Naive B cell (primary cell): ENCODE measurements at regions not wholly inside any gene's neighbourhood (a gene's known extent, or its start where the extent isn't known, plus 50 kb on each side); places are given as distances from the start of the nearest gene placed in this dataset.

Experiments used
- ATAC-seq, 2 donors: fragments of 150-1000 bp; cut with Tn5 transposase; 2 replicates each; pipeline ENCODE4 v1.10.0; 2021; ENCODE audit warnings: low read depth in 2 of 2, mild to moderate bottlenecking in 2 of 2, moderate library complexity in 2 of 2
- DNase-seq: peaks from one replicate; pipeline ENCODE4 v3.0.0; 2022
- H3K27ac Mint-ChIP-seq, 6 donors: one replicate each; pipeline ENCODE4 v1.8.0; 2020 to 2022; ENCODE audit warnings: mild to moderate bottlenecking in 6 of 6, mixed read lengths in 6 of 6, moderate library complexity in 5 of 6, inconsistent platforms in 2 of 6
- H3K27me3 Mint-ChIP-seq, 3 donors: one replicate each; pipeline ENCODE4 v1.8.0; 2021 to 2022; ENCODE audit warnings: mixed read lengths in 3 of 3, mild to moderate bottlenecking in 1 of 3
- H3K36me3 Mint-ChIP-seq, 2 donors: one replicate each; pipeline ENCODE4 v1.8.0; 2020 to 2022; ENCODE audit warnings: mixed read lengths in 2 of 2, inconsistent platforms in 1 of 2, mild to moderate bottlenecking in 1 of 2
- H3K4me1 Mint-ChIP-seq, 3 donors: one replicate each; pipeline ENCODE4 v1.8.0; 2020 to 2022; ENCODE audit warnings: mixed read lengths in 3 of 3, inconsistent platforms in 1 of 3, mild to moderate bottlenecking in 1 of 3, moderate library complexity in 1 of 3
- H3K4me3 Mint-ChIP-seq, 8 donors: one replicate each; pipeline ENCODE4 v1.8.0; 2020 to 2022; ENCODE audit warnings: mild to moderate bottlenecking in 8 of 8, mixed read lengths in 8 of 8, moderate library complexity in 8 of 8, inconsistent platforms in 2 of 8
- H3K9me3 Mint-ChIP-seq, 7 donors: one replicate each; pipeline ENCODE4 v1.8.0; 2020 to 2022; ENCODE audit warnings: mixed read lengths in 7 of 7, mild to moderate bottlenecking in 5 of 7, inconsistent platforms in 2 of 7, moderate library complexity in 1 of 7

GRCh38 chr7:42289473-42289872 is 52.5 kb upstream of the GLI3 start:
- Mint-ChIP-seq H3K27ac (no peak overlapping the region), H3K9me3 (peaks cover 0 to 4% (median 1%) of the 10 kb centered on the region in 7 donors), H3K4me1 (no peaks in the 10 kb centered on the region), H3K27me3 (peaks cover 5 to 26% (median 6%) of the 10 kb centered on the region in 3 donors), H3K36me3 (no peaks in the 10 kb centered on the region), H3K4me3 (no peak overlapping the region)
- DNase-seq: no peak
- no peak for ATAC-seq
